Transverse colon (tissue), 4 donors: ENCODE measurements at regions not wholly inside any gene's neighbourhood (a gene's known extent, or its start where the extent isn't known, plus 50 kb on each side); places are given as distances from the start of the nearest gene placed in this dataset.
A peak's percentile ranks its signal among the peaks of the same experiment; 100 is the strongest.

Experiments
- DNase-seq: peaks from one replicate; pipeline ENCODE4 v3.0.0-alpha.2; 2019
- H3K27ac ChIP-seq, 4 donors: fragments of 200-600 bp; sonication (generic); 2 replicates each; pipeline ENCODE4 v1.5.1; 2016 to 2018; ENCODE audit warnings: inconsistent platforms in 4 of 4
- H3K27me3 ChIP-seq: fragments of 200-600 bp; sonication (generic); 2 replicates; pipeline ENCODE4 v1.5.1; 2017; ENCODE audit warnings: inconsistent platforms
- H3K36me3 ChIP-seq, 4 donors: fragments of 200-600 bp; sonication (generic); 2 replicates each; pipeline ENCODE4 v1.5.1; 2017 to 2019; ENCODE audit warnings: inconsistent platforms in 4 of 4
- H3K4me1 ChIP-seq, 4 donors: fragments of 200-600 bp; sonication (generic); 2 replicates each; pipeline ENCODE4 v1.5.1; 2017 to 2020; ENCODE audit warnings: inconsistent platforms in 4 of 4
- H3K4me3 ChIP-seq, 4 donors: fragments of 200-600 bp; sonication (generic); 1 replicate in 1 of 4; 2 replicates in 3 of 4; pipeline versions ENCODE4 v1.5.1 to v1.6.1; 2017 to 2019; ENCODE audit warnings: inconsistent platforms in 4 of 4
- H3K9me3 ChIP-seq, 2 donors: fragments of 200-600 bp; sonication (generic); 2 replicates each; pipeline ENCODE4 v1.5.1; 2017 to 2019; ENCODE audit warnings: inconsistent platforms in 2 of 2
- CTCF ChIP-seq, 5 experiments: fragments of 200-600 bp in 3 of 5; fragments of 450-650 bp in 2 of 5; sonication (generic) in 3 of 5; IDR thresholded peaks; 1 replicate in 2 of 5; 2 replicates in 3 of 5; pipeline ENCODE4 v1.5.1; 2016 to 2017; ENCODE audit warnings: antibody characterized with exemption in 5 of 5, inconsistent platforms in 3 of 5, mild to moderate bottlenecking in 2 of 5, moderate library complexity in 1 of 5
- EP300 ChIP-seq: sonication (generic); formaldehyde crosslinking; IDR thresholded peaks from one replicate; pipeline ENCODE4 v1.6.1; 2017; ENCODE audit warnings: antibody characterized with exemption, low read depth
- POLR2A ChIP-seq: fragments of 450-650 bp; IDR thresholded peaks from one replicate; pipeline ENCODE4 v1.6.1; 2016; ENCODE audit warnings: antibody characterized with exemption, mild to moderate bottlenecking, moderate library complexity
- POLR2AphosphoS5 ChIP-seq, 3 donors: sonication (generic); formaldehyde crosslinking; IDR thresholded peaks; one replicate each; pipeline ENCODE4 v1.6.1; 2016; ENCODE audit warnings: antibody characterized with exemption in 3 of 3
- whole genome bisulfite sequencing, 2 donors: methylation state at CpG; one replicate each; pipeline ENCODE4 v1.1.5; 2018; ENCODE audit warnings: low coverage in 1 of 2; 5-methylcytosine and 5-hydroxymethylcytosine counted together
- in situ Hi-C, 4 donors: fragments of 200-750 bp; cut with MboI; loops; one replicate each; pipeline versions ENCODE4 v1.15.0 to v1.15.1; 2017; ENCODE audit warnings: low sequenced_read_pairs in 3 of 4, low pct_ligation_motif_present in 1 of 4, low pct_unique_long_range_greater_than_20kb in 1 of 4
- intact Hi-C: fragments of 100-400 bp; cut with DNase I; formaldehyde crosslinking; loops from one replicate; pipeline ENCODE4 v1.15.1; 2023; ENCODE audit warnings: low total_unique reads

- Histone ChIP-seq H3K36me3 (no peaks in the 10 kb centered on the region), H3K9me3 (no peaks in the 10 kb centered on the region), H3K4me1 (peaks cover 0 to 26% (median 5%) of the 10 kb centered on the region in 4 donors), H3K27me3 (no peaks in the 10 kb centered on the region), H3K4me3 (no peak overlapping the region), H3K27ac (no peak overlapping the region)
- TF ChIP-seq POLR2AphosphoS5 (IDR thresholded peaks at IDR 0.05) = no peak
- TF ChIP-seq CTCF (IDR thresholded peaks at IDR 0.05) = no peak
- TF ChIP-seq EP300 = no peak
- no peak for TF ChIP-seq POLR2A
- intact Hi-C loops (no loop called here), in situ Hi-C loops (no loop called here)
- DNase-seq = peak; percentile 13
- WGBS, 2 donors = 51 to 58% methylated on average over 2 of the region's 2 CpGs
These were observed 148.7 kb upstream of the OSR1 start for GRCh38 chr2:19507137-19507536.

GRCh38 chr2:19505199-19506136, 147.0 kb upstream of the OSR1 start:
- in situ Hi-C loops = no loop called here
- no peak for DNase-seq

GRCh38 chr2:19504400-19505198, 146.2 kb upstream of the OSR1 start:
- no peaks in the 10 kb centered on the region for H3K27me3 ChIP-seq
- H3K4me1 ChIP-seq = peaks cover 0 to 26% (median 5%) of the 10 kb centered on the region in 4 donors
- TF ChIP-seq EP300 (no peak), POLR2AphosphoS5 (IDR thresholded peaks at IDR 0.05) (no peak), POLR2A (no peak), CTCF (IDR thresholded peaks at IDR 0.05) (no peak)
- DNase-seq = no peak
- in situ Hi-C loops = no loop called here
- no peaks in the 10 kb centered on the region for H3K36me3 ChIP-seq
- intact Hi-C loops = no loop called here
- 31% methylated on average over 5 of the region's 5 CpGs; no CpG with 5 or more reads in 1 of the 2 donors for WGBS, 2 donors
- H3K9me3 ChIP-seq = no peaks in the 10 kb centered on the region
- H3K27ac ChIP-seq = peak overlapping the region in 1 of 4 donors; percentile 12
- no peak overlapping the region for H3K4me3 ChIP-seq

More at GRCh38 chr2:19505199-19506136, 147.0 kb upstream of the OSR1 start:
- Histone ChIP-seq H3K36me3 (no peaks in the 10 kb centered on the region), H3K27me3 (no peaks in the 10 kb centered on the region), H3K4me1 (peaks cover 0 to 26% (median 5%) of the 10 kb centered on the region in 4 donors), H3K9me3 (no peaks in the 10 kb centered on the region), H3K4me3 (no peak overlapping the region), H3K27ac (peak overlapping the region in 1 of 4 donors; percentile 12)
- no peak for TF ChIP-seq POLR2AphosphoS5 (IDR thresholded peaks at IDR 0.05)
- TF ChIP-seq CTCF (IDR thresholded peaks at IDR 0.05) = no peak
- TF ChIP-seq POLR2A = no peak
- TF ChIP-seq EP300 = no peak
- intact Hi-C loops = no loop called here
- WGBS, 2 donors = 17 to 31% methylated on average over 4 to 5 of the region's 5 CpGs

- Histone ChIP-seq H3K4me3 (no peak overlapping the region), H3K27me3 (no peaks in the 10 kb centered on the region), H3K36me3 (no peaks in the 10 kb centered on the region), H3K9me3 (no peaks in the 10 kb centered on the region), H3K4me1 (peaks cover 0 to 26% (median 5%) of the 10 kb centered on the region in 4 donors), H3K27ac (no peak overlapping the region)
- no peak for TF ChIP-seq POLR2A
- no peak for TF ChIP-seq EP300
- TF ChIP-seq CTCF (IDR thresholded peaks at IDR 0.05) = no peak
- no peak for TF ChIP-seq POLR2AphosphoS5 (IDR thresholded peaks at IDR 0.05)
- intact Hi-C loops = no loop called here
- 73 to 80% methylated on average over 2 to 3 of the region's 3 CpGs for WGBS, 2 donors
- in situ Hi-C loops = no loop called here
- no peak for DNase-seq
These were observed 145.5 kb upstream of the OSR1 start for GRCh38 chr2:19503915-19504314.
